ENCODE measurements at regions not wholly inside any gene's neighbourhood (a gene's known extent, or its start where the extent isn't known, plus 50 kb on each side); places are given as distances from the start of the nearest gene placed in this dataset.

DNA sequence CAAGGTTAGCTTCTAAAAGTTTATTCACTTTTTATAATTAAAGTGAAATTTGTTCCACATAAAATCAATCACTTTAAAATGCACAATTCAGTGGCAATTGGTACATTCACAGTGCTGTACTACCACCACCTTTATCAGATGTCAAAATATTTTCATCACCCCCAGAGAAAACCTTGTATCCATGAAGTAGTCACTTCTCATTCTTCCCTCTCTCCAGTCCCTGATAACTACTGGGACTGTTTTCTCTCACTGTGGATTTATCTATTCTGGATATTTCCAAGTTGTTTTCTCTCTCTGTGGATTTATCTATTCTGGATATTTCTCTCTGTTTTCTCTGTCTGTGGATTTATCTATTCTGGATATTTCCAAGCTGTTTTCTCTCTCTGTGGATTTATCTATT is 435.4 kb upstream of the CNTNAP2 start:
- TF ChIP-seq, protein P1, sequence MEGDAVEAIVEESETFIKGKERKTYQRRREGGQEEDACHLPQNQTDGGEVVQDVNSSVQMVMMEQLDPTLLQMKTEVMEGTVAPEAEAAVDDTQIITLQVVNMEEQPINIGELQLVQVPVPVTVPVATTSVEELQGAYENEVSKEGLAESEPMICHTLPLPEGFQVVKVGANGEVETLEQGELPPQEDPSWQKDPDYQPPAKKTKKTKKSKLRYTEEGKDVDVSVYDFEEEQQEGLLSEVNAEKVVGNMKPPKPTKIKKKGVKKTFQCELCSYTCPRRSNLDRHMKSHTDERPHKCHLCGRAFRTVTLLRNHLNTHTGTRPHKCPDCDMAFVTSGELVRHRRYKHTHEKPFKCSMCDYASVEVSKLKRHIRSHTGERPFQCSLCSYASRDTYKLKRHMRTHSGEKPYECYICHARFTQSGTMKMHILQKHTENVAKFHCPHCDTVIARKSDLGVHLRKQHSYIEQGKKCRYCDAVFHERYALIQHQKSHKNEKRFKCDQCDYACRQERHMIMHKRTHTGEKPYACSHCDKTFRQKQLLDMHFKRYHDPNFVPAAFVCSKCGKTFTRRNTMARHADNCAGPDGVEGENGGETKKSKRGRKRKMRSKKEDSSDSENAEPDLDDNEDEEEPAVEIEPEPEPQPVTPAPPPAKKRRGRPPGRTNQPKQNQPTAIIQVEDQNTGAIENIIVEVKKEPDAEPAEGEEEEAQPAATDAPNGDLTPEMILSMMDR (IDR thresholded peaks at IDR 0.05) = no peak
- TF ChIP-seq POLR2A (IDR thresholded peaks at IDR 0.05) = no peak

Data from thyroid gland (tissue), 4 donors.